ENCODE measurements at regions not wholly inside any gene's neighbourhood (a gene's known extent, or its start where the extent isn't known, plus 50 kb on each side); places are given as distances from the start of the nearest gene placed in this dataset.

GRCh38 chr21:22561946-22562345 is 1563.7 kb downstream of the NCAM2 start:
- H3K4me3 ChIP-seq (ENCODE audit: low read depth, low read length): no peak overlapping the region
- no peak for TF ChIP-seq CTCF (IDR thresholded peaks at IDR 0.05; ENCODE audit: insufficient read depth, low read depth, low read length, missing control alignments)
- DNase-seq (ENCODE audit: low read depth): no peak

DNA sequence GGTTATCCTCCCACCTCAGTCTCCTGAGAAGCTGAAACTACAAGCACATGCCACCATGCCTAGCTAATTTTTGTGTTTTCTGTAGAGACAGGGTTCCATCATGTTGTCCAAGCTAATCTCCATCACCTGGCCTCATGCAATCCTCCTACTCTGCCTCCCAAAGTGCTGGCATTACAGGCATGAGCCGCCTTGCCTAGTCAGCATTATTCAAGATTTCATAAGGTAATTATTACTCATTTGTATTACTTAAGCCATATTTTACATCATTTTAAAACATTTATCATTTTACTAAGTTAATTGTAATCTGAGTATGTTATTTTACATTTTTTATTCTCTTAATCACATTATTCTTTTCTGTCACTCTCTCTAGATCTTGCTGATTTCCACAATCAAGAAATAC is 1575.6 kb downstream of the NCAM2 start:
- no peak for DNase-seq (ENCODE audit: low read depth)
- TF ChIP-seq CTCF (IDR thresholded peaks at IDR 0.05; ENCODE audit: insufficient read depth, low read depth, low read length, missing control alignments): no peak
- H3K4me3 ChIP-seq (ENCODE audit: low read depth, low read length): no peak overlapping the region

- no peak overlapping the region for H3K4me3 ChIP-seq (ENCODE audit: low read depth, low read length)
- TF ChIP-seq CTCF (IDR thresholded peaks at IDR 0.05; ENCODE audit: insufficient read depth, low read depth, low read length, missing control alignments): no peak
- DNase-seq (ENCODE audit: low read depth): no peak
Observed at GRCh38 chr21:22575165-22575584, 1577.0 kb downstream of the NCAM2 start.

DNA sequence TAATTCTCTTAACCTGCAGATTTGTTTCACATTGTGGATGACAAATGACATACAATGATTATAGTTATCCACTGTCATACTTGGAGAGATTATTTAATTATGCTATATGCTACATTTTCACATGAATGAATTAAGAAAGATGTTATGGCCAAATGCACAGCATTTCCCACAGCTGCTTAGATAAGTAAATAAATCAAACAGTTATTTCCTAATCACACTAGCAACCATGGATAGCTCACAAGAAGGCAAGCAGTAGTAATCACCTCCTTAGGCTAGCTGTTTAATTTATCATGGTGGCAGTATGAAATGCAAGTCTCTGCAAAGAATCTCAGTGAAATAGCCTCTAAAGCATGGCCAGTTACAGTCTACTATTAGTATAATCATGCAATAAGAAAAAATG is 1581.5 kb downstream of the NCAM2 start:
- no peak for TF ChIP-seq CTCF (IDR thresholded peaks at IDR 0.05; ENCODE audit: insufficient read depth, low read depth, low read length, missing control alignments)

GRCh38 chr21:22582026-22582425 is 1583.8 kb downstream of the NCAM2 start:
- no peak for DNase-seq (ENCODE audit: low read depth)
- no peak for TF ChIP-seq CTCF (IDR thresholded peaks at IDR 0.05; ENCODE audit: insufficient read depth, low read depth, low read length, missing control alignments)
- no peak overlapping the region for H3K4me3 ChIP-seq (ENCODE audit: low read depth, low read length)

More for the DNA sequence above, 1581.5 kb downstream of the NCAM2 start:
- H3K4me3 ChIP-seq (ENCODE audit: low read depth, low read length): no peak overlapping the region
- no peak for DNase-seq (ENCODE audit: low read depth)

DNA sequence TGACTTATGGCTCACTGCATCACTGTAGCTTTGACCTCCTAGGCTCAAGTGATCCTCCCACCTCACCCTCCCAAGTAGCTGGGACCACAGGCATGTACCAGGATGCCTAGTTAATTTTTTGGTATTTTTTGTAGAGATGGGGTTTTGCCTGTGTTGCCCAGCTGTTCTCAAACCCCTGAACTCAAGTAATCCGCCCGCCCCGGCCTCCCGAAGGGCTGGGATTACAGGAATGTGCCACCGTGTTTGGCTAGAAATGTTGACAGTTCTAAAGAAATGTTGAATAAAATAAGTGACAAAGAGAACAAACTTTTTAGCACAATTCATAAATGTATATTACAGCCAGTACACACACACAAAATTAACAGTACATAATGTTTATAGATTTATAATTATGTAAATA is 1586.1 kb downstream of the NCAM2 start:
- no peak for DNase-seq (ENCODE audit: low read depth)
- TF ChIP-seq CTCF (IDR thresholded peaks at IDR 0.05; ENCODE audit: insufficient read depth, low read depth, low read length, missing control alignments): no peak
- no peak overlapping the region for H3K4me3 ChIP-seq (ENCODE audit: low read depth, low read length)

DNA sequence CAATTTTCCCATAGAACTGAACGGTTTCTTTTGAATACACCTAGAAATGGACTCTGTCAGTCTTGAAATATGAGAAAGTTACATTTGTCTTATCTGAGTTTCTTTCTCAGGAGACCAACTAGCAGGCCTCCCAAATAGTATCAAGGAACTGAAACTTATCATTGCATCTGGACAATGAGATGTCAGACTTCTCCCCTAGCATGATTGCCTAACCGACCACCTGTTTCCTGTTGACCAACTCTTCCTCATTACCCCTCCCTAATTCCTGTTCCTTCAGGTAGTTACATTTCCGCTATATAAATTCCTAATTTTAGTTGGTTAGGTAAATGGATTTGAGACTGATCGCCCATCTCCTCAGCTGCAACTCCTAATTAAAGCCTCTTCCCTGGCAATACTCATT is 1587.3 kb downstream of the NCAM2 start:
- no peak for TF ChIP-seq CTCF (IDR thresholded peaks at IDR 0.05; ENCODE audit: insufficient read depth, low read depth, low read length, missing control alignments)
- H3K4me3 ChIP-seq (ENCODE audit: low read depth, low read length): no peak overlapping the region
- no peak for DNase-seq (ENCODE audit: low read depth)
